GM12875 (cell line): ENCODE measurements at regions not wholly inside any gene's neighbourhood (a gene's known extent, or its start where the extent isn't known, plus 50 kb on each side); places are given as distances from the start of the nearest gene placed in this dataset.

Experiments used
- H3K4me3 ChIP-seq: one replicate; pipeline ENCODE4 v1.5.1; 2011; ENCODE audit warnings: low read depth, low read length, control low read depth
- TF ChIP-seq, protein P1 (sequence below): IDR thresholded peaks from 2 replicates; pipeline ENCODE4 v1.5.1; 2011; ENCODE audit warnings: low read depth, mild to moderate bottlenecking, control low read depth, inconsistent platforms, low read length, moderate library complexity, borderline replicate concordance; ENCODE audit not compliant: insufficient read depth

DNA sequence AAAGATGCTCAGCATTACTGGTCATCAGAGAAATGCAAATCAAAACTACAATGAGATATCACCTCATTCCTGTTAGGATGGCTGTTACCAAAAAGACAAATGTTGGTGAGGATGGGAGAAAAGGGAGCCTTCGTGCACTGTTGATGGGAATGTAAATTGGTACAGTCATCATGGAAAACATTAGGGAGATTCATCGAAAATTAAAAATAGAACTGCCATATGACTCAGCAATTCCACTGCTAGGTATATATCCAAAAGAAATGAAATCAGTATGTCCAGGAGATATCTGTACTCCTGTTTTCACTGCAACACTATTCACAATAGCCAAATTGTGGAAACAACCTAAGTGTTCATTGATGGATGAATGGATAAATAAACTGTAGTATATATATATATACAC lies 228.1 kb downstream of the ACTR3B start:
- TF ChIP-seq, protein P1, sequence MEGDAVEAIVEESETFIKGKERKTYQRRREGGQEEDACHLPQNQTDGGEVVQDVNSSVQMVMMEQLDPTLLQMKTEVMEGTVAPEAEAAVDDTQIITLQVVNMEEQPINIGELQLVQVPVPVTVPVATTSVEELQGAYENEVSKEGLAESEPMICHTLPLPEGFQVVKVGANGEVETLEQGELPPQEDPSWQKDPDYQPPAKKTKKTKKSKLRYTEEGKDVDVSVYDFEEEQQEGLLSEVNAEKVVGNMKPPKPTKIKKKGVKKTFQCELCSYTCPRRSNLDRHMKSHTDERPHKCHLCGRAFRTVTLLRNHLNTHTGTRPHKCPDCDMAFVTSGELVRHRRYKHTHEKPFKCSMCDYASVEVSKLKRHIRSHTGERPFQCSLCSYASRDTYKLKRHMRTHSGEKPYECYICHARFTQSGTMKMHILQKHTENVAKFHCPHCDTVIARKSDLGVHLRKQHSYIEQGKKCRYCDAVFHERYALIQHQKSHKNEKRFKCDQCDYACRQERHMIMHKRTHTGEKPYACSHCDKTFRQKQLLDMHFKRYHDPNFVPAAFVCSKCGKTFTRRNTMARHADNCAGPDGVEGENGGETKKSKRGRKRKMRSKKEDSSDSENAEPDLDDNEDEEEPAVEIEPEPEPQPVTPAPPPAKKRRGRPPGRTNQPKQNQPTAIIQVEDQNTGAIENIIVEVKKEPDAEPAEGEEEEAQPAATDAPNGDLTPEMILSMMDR: no peak
- H3K4me3 ChIP-seq: no peak overlapping the region

DNA sequence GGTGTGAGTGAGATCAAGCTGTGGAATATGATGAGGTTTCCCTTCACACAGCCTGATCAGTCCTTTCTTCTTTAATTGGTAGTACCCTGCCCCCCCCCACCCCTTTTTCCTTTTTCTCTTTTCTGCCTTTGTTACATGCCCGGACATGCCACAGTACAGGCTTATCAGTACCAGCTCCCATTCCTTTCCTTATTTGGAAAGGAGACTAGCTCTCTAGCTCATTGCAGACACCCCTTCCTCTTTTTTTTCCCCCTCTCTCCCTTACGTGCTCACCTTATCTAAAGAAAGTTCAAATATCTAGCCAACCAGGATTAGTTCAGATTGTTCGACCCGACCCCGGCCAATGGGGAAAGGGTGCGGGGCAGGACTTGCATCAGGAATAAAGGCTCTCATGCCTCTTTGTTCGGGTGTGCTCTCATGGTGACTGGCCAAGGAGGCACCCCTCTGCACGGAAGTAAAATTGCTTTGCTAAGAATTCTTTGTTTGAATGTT lies 230.4 kb downstream of the ACTR3B start:
- no peak overlapping the region for H3K4me3 ChIP-seq
- TF ChIP-seq, protein P1: no peak

DNA sequence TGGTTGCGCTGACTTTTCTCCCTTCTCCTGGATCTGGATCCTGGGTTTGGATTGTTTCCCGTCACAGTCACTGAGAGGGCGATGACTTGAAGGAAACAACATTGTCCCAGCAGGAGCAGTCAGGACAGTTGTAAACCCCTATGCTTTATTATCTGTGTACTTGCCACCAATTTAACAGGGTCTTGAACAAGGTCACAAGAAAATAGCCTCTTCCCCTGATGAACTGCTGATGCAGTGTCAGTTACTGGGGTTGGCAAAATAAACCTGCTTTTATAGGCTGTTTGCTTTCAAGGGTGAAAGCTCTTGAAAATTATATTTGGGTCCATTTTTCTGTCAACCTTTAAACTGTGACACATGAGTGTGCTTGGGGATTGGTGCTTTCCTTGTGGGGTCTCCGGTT lies 238.9 kb downstream of the ACTR3B start:
- TF ChIP-seq, protein P1: no peak
- H3K4me3 ChIP-seq: no peak overlapping the region

DNA sequence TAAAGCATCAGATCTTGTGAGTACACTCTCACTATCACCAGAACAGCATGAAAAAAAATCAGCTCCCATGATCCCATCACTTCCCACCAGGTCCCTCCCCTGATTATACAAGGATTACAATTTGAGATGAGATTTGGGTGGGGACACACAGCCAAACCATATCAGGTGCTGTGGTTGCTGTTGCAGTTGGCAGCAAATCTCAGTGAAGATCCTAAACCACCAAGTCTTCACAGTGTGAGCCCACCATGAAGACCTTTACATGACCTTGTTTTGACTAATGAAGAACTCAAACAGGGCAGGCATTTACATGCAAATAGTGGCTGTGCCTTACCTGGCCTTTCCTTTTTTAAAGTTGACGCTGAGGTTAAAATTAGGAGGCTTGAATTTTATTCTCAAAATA lies 242.6 kb downstream of the ACTR3B start:
- no peak overlapping the region for H3K4me3 ChIP-seq
- TF ChIP-seq, protein P1: no peak

DNA sequence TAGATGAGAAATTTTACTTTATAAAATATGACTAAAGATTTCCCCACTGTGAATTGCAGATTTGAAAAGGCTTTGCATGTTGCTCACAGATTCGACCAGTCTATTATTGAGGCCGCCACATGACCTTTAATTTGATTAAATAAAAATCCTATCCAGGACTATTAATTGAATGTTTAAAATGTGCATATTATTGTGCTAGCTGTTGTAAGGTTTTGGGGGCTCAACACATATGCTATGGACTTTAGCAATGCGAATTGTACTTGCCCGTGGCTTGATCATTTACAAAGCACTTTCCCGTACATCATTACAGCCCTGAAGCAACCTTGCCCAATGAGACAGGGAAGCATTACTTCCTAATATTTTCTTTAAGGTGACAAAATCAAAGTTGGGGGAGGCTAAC lies 243.0 kb downstream of the ACTR3B start:
- TF ChIP-seq, protein P1: no peak
- H3K4me3 ChIP-seq: no peak overlapping the region

DNA sequence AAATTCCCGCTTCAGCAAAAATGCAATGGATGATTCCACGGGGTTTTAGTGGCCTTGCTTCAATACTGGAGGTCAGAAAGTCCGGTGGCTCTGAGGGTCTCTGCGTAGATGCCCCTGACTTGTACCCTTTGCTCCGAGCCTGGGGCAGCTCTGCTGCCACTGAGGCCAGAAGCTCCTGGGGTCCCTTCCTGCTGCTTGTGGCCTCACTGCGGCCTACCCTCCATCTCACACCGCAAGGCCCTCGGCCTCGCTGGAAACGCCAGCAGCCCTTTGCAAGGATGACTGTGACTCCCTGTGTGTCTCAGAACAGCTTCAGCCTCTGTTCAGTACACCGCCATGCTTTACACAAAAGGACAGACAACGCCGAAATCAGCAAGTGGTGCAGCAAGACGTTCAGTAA lies 244.8 kb downstream of the ACTR3B start:
- TF ChIP-seq, protein P1: no peak
- no peak overlapping the region for H3K4me3 ChIP-seq

DNA sequence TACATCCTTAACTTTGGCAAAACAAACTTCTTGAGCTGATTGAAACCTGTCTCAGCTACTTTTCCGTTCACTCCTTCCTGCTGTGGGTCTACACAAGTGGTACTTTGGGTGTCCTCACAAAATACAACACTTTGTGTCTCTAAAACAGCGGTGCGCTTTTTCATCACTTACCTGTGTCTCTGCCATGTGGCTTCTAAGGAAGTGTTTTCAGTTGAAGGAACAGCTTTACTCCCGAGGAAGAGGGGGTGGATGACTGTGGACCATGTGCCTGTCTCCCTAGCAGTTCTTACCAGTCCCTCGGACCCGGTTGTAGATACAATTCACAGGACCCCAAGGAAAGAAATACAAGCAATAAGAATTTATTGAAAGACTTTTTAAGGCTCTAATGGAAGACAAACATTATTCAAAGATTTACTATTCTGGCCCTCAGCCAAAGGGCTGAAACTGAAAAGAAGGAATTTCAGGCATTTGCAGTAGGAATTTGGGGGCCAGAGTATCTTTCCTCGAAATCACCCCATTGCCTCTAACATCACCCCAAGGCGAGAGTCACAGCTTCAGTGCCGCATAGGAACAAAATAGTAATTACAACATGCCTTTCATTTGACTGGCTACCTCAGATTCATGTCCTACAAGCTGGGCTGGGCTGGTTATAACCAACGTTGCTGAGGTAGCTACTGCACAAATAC lies 246.3 kb downstream of the ACTR3B start:
- H3K4me3 ChIP-seq: no peak overlapping the region
- TF ChIP-seq, protein P1: no peak
